Hepatocyte (in vitro differentiated cells): ENCODE measurements at regions not wholly inside any gene's neighbourhood (a gene's known extent, or its start where the extent isn't known, plus 50 kb on each side); places are given as distances from the start of the nearest gene placed in this dataset.

Experiments
- DNase-seq: peaks from one replicate; pipeline ENCODE4 v3.0.0-alpha.2; 2016; ENCODE audit warnings: low spot score
- H2AFZ ChIP-seq: fragments of 200-600 bp; sonication (generic); 2 replicates; pipeline ENCODE4 v1.6.0; 2016; ENCODE audit warnings: antibody characterized with exemption, mild to moderate bottlenecking
- H3K27ac ChIP-seq: fragments of 200-600 bp; sonication (generic); 2 replicates; pipeline ENCODE4 v1.5.1; 2016; ENCODE audit warnings: mild to moderate bottlenecking
- H3K27me3 ChIP-seq: fragments of 200-600 bp; sonication (generic); 2 replicates; pipeline ENCODE4 v1.6.1; 2016
- H3K36me3 ChIP-seq: fragments of 200-600 bp; sonication (generic); replicated peaks from 2 replicates; pipeline ENCODE4 v1.5.1; 2016; ENCODE audit warnings: low read depth; ENCODE audit not compliant: insufficient read depth
- H3K4me1 ChIP-seq: fragments of 200-600 bp; sonication (generic); 2 replicates; pipeline ENCODE4 v1.5.1; 2016; ENCODE audit warnings: mild to moderate bottlenecking, moderate library complexity; ENCODE audit not compliant: insufficient read depth
- H3K4me2 ChIP-seq: fragments of 200-600 bp; sonication (generic); 2 replicates; pipeline ENCODE4 v1.6.0; 2016
- H3K4me3 ChIP-seq: fragments of 200-600 bp; sonication (generic); 2 replicates; pipeline ENCODE4 v1.5.1; 2016; ENCODE audit warnings: mild to moderate bottlenecking
- H3K79me2 ChIP-seq: fragments of 200-600 bp; sonication (generic); 2 replicates; pipeline ENCODE4 v1.6.0; 2017; ENCODE audit warnings: mild to moderate bottlenecking
- H3K9me2 ChIP-seq: fragments of 200-600 bp; sonication (generic); replicated peaks from 2 replicates; pipeline ENCODE4 v1.6.0; 2017; ENCODE audit warnings: mild to moderate bottlenecking; ENCODE audit not compliant: insufficient read depth
- H3K9me3 ChIP-seq: fragments of 200-600 bp; sonication (generic); 2 replicates; pipeline ENCODE4 v1.5.1; 2016; ENCODE audit warnings: low read depth, mild to moderate bottlenecking
- H4K20me1 ChIP-seq: fragments of 200-600 bp; sonication (generic); 2 replicates; pipeline ENCODE4 v1.6.0; 2016; ENCODE audit warnings: mild to moderate bottlenecking; ENCODE audit not compliant: insufficient read depth, poor library complexity, severe bottlenecking
- EZH2 ChIP-seq: fragments of 200-600 bp; sonication (generic); IDR thresholded peaks from 2 replicates; pipeline ENCODE4 v1.6.1; 2016; ENCODE audit warnings: antibody characterized with exemption, mild to moderate bottlenecking, borderline replicate concordance
- EZH2phosphoT487 ChIP-seq: fragments of 200-600 bp; sonication (generic); IDR thresholded peaks from one replicate; pipeline ENCODE4 v1.6.1; 2018; ENCODE audit warnings: antibody characterized with exemption, mild to moderate bottlenecking, low read depth, moderate library complexity; ENCODE audit not compliant: unreplicated experiment, severe bottlenecking
- WGBS: methylation state at CpG from one replicate; pipeline ENCODE4 v1.1.6; 2016; ENCODE audit warnings: low lambda C conversion rate; ENCODE audit errors: missing lambda C conversion rate; 5-methylcytosine and 5-hydroxymethylcytosine counted together
- TF ChIP-seq, protein P1 (sequence below): fragments of 200-600 bp; sonication (generic); IDR thresholded peaks from 2 replicates; pipeline ENCODE4 v1.5.1; 2016; ENCODE audit warnings: antibody characterized with exemption, mild to moderate bottlenecking; ENCODE audit not compliant: poor library complexity

- Histone ChIP-seq H3K4me1 (no peaks in the 10 kb centered on the region), H3K4me3 (no peak overlapping the region), H3K9me2 (no peaks in the 10 kb centered on the region), H2AFZ (no peak overlapping the region), H3K4me2 (no peak overlapping the region), H4K20me1 (no peaks in the 10 kb centered on the region), H3K9me3 (no peaks in the 10 kb centered on the region), H3K27ac (no peak overlapping the region), H3K27me3 (no peaks in the 10 kb centered on the region), H3K36me3 (no peaks in the 10 kb centered on the region), H3K79me2 (no peaks in the 10 kb centered on the region)
- WGBS = 76% methylated on average over 5 of the region's 5 CpGs
- no peak for TF ChIP-seq EZH2
- TF ChIP-seq EZH2phosphoT487 = no peak
- TF ChIP-seq, protein P1, sequence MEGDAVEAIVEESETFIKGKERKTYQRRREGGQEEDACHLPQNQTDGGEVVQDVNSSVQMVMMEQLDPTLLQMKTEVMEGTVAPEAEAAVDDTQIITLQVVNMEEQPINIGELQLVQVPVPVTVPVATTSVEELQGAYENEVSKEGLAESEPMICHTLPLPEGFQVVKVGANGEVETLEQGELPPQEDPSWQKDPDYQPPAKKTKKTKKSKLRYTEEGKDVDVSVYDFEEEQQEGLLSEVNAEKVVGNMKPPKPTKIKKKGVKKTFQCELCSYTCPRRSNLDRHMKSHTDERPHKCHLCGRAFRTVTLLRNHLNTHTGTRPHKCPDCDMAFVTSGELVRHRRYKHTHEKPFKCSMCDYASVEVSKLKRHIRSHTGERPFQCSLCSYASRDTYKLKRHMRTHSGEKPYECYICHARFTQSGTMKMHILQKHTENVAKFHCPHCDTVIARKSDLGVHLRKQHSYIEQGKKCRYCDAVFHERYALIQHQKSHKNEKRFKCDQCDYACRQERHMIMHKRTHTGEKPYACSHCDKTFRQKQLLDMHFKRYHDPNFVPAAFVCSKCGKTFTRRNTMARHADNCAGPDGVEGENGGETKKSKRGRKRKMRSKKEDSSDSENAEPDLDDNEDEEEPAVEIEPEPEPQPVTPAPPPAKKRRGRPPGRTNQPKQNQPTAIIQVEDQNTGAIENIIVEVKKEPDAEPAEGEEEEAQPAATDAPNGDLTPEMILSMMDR = no peak
- DNase-seq = no peak
Observed at GRCh38 chr12:19894803-19895202, 455.5 kb downstream of the AEBP2 start.

DNA sequence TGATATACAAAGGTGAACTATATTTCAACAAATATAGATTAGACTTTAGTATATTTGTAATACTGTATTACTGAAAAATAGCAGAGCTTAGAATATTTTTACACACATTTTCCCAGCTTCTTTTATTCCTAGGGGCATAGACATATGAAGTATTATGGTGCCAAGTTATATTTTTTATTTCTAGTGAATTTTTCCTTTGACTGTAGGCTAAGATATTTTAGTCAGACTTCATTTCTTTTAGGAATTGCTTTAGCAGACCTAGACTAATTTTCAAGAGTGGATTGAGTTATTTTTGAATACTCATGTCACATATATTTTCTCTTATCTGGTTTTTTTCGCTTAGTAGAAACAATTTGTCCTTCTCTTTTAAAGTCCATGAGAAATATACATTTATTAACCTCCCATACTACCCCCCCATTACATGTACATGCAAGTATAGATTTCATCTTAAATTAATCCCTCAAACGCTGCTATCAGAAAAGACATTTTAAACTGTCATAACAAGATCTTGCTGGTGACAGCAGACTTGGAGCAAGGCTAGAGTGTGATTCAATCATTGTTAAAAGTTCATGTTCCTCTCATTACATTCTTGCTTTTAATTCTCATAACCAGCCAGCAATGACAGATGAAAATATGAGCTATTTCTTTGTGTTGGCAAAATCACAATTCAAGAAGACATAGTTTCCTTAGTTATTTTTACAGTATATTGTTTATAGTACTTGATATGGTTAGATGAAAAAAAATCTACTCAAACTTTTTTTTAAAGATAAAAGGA, 456.1 kb downstream of the AEBP2 start:
- Histone ChIP-seq H3K27me3 (no peaks in the 10 kb centered on the region), H3K4me2 (no peak overlapping the region), H4K20me1 (no peaks in the 10 kb centered on the region), H3K36me3 (no peaks in the 10 kb centered on the region), H3K9me2 (no peaks in the 10 kb centered on the region), H3K4me1 (no peaks in the 10 kb centered on the region), H3K27ac (no peak overlapping the region), H3K79me2 (no peaks in the 10 kb centered on the region), H2AFZ (no peak overlapping the region), H3K4me3 (no peak overlapping the region), H3K9me3 (no peaks in the 10 kb centered on the region)
- WGBS = 66% methylated on average over 2 of the region's 2 CpGs
- no peak for DNase-seq
- TF ChIP-seq, protein P1 = no peak
- TF ChIP-seq EZH2 (no peak), EZH2phosphoT487 (no peak)

GRCh38 chr12:19896041-19896440, 456.7 kb downstream of the AEBP2 start:
- no peaks in the 10 kb centered on the region for H3K9me3 ChIP-seq
- no peak overlapping the region for H3K4me2 ChIP-seq
- H3K36me3 ChIP-seq = no peaks in the 10 kb centered on the region
- TF ChIP-seq EZH2phosphoT487 = no peak
- no peak for TF ChIP-seq EZH2
- TF ChIP-seq, protein P1 = no peak
- no peaks in the 10 kb centered on the region for H3K9me2 ChIP-seq
- no peaks in the 10 kb centered on the region for H3K27me3 ChIP-seq
- no peak overlapping the region for H3K4me3 ChIP-seq
- no peak overlapping the region for H2AFZ ChIP-seq
- no peak overlapping the region for H3K27ac ChIP-seq
- DNase-seq = no peak
- H4K20me1 ChIP-seq = no peaks in the 10 kb centered on the region
- no peaks in the 10 kb centered on the region for H3K4me1 ChIP-seq
- H3K79me2 ChIP-seq = no peaks in the 10 kb centered on the region
- 76% methylated on average over 1 of the region's 1 CpG for WGBS
